Liver (tissue), 8 donors: ENCODE measurements at regions not wholly inside any gene's neighbourhood (a gene's known extent, or its start where the extent isn't known, plus 50 kb on each side); places are given as distances from the start of the nearest gene placed in this dataset.

ENCODE experiments used
- DNase-seq: peaks from one replicate; pipeline ENCODE4 v3.0.0-alpha.2; 2017; ENCODE audit warnings: low spot score
- H3K27ac ChIP-seq, 2 donors: one replicate each; pipeline ENCODE4 v1.7.0; 2013; ENCODE audit warnings: inconsistent platforms in 2 of 2, low read length in 2 of 2, control low read depth in 1 of 2, low read depth in 1 of 2, mild to moderate bottlenecking in 1 of 2
- H3K27me3 ChIP-seq, 4 donors: one replicate each; pipeline versions ENCODE4 v1.6.1 to v1.7.0; 2013; ENCODE audit warnings: low read length in 3 of 4, inconsistent platforms in 1 of 4, mild to moderate bottlenecking in 1 of 4, moderate library complexity in 1 of 4; ENCODE audit not compliant: control insufficient read depth in 4 of 4, insufficient read depth in 4 of 4
- H3K36me3 ChIP-seq, 4 donors: one replicate each; pipeline versions ENCODE4 v1.6.1 to v1.7.0; 2013; ENCODE audit warnings: low read length in 3 of 4, mild to moderate bottlenecking in 3 of 4, low read depth in 1 of 4, moderate library complexity in 1 of 4; ENCODE audit not compliant: control insufficient read depth in 4 of 4, insufficient read depth in 3 of 4
- H3K4me1 ChIP-seq, 4 donors: one replicate each; pipeline versions ENCODE4 v1.6.1 to v1.7.0; 2013; ENCODE audit warnings: low read length in 3 of 4, mild to moderate bottlenecking in 3 of 4, moderate library complexity in 1 of 4; ENCODE audit not compliant: control insufficient read depth in 4 of 4, insufficient read depth in 4 of 4
- H3K4me3 ChIP-seq, 3 donors: one replicate each; pipeline versions ENCODE4 v1.6.1 to v1.7.0; 2013; ENCODE audit warnings: low read length in 3 of 3, control low read depth in 1 of 3, low read depth in 1 of 3, mild to moderate bottlenecking in 1 of 3
- H3K9ac ChIP-seq, 2 donors: one replicate each; pipeline ENCODE4 v1.7.0; 2013; ENCODE audit warnings: low read length in 2 of 2, mild to moderate bottlenecking in 2 of 2, moderate library complexity in 2 of 2, control low read depth in 1 of 2, low read depth in 1 of 2
- H3K9me3 ChIP-seq, 4 donors: one replicate each; pipeline versions ENCODE4 v1.6.1 to v1.7.0; 2013; ENCODE audit warnings: low read length in 3 of 4; ENCODE audit not compliant: control insufficient read depth in 4 of 4
- ATF3 ChIP-seq: IDR thresholded peaks from 2 replicates; pipeline ENCODE4 v1.6.1; 2016; ENCODE audit warnings: antibody characterized with exemption
- EGR1 ChIP-seq, 2 donors: IDR thresholded peaks; 2 replicates each; pipeline ENCODE4 v1.6.1; 2016 to 2018; ENCODE audit warnings: antibody characterized with exemption in 2 of 2, low read depth in 2 of 2
- FOXA2 ChIP-seq: IDR thresholded peaks from 2 replicates; pipeline ENCODE4 v1.6.1; 2016; ENCODE audit warnings: antibody characterized with exemption
- HNF4A ChIP-seq, 2 donors: conservative IDR thresholded peaks; 2 replicates each; pipeline ENCODE4 v1.6.1; 2016; ENCODE audit warnings: antibody characterized with exemption in 2 of 2, mild to moderate bottlenecking in 2 of 2
- HNF4G ChIP-seq: IDR thresholded peaks from 2 replicates; pipeline ENCODE4 v1.6.1; 2016; ENCODE audit warnings: antibody characterized with exemption
- JUND ChIP-seq, 2 donors: IDR thresholded peaks; 2 replicates each; pipeline ENCODE4 v1.6.1; 2016; ENCODE audit warnings: antibody characterized with exemption in 2 of 2
- NR2F2 ChIP-seq: IDR thresholded peaks from 2 replicates; pipeline ENCODE4 v1.6.1; 2016; ENCODE audit warnings: antibody characterized with exemption
- RAD21 ChIP-seq, 2 donors: IDR thresholded peaks; 2 replicates each; pipeline ENCODE4 v1.6.1; 2016; ENCODE audit warnings: antibody characterized with exemption in 2 of 2, mild to moderate bottlenecking in 2 of 2
- REST ChIP-seq: IDR thresholded peaks from 2 replicates; pipeline ENCODE4 v1.6.1; 2016; ENCODE audit warnings: antibody characterized with exemption, mild to moderate bottlenecking
- RXRA ChIP-seq, 2 donors: IDR thresholded peaks; 2 replicates each; pipeline ENCODE4 v1.6.1; 2017 to 2018; ENCODE audit warnings: antibody characterized with exemption in 2 of 2, mild to moderate bottlenecking in 1 of 2
- SP1 ChIP-seq: IDR thresholded peaks from 2 replicates; pipeline ENCODE4 v1.6.1; 2018; ENCODE audit warnings: antibody characterized with exemption, mild to moderate bottlenecking
- YY1 ChIP-seq: IDR thresholded peaks from 2 replicates; pipeline ENCODE4 v1.6.1; 2016; ENCODE audit warnings: antibody characterized with exemption, mild to moderate bottlenecking
- ZBTB33 ChIP-seq: IDR thresholded peaks from 2 replicates; pipeline ENCODE4 v1.6.1; 2016; ENCODE audit warnings: antibody characterized with exemption
- WGBS: extraction: QIAGEN DNeasy Blood & Tissue Kit; methylation state at CpG from one replicate; pipeline ENCODE4 v1.1.7; 2013; 5-methylcytosine and 5-hydroxymethylcytosine counted together
- TF ChIP-seq, protein P1 (sequence below): IDR thresholded peaks from 2 replicates; pipeline ENCODE4 v1.6.1; 2016; ENCODE audit warnings: antibody characterized with exemption
- TF ChIP-seq, protein P2 (sequence below): fragments of 150-350 bp; IDR thresholded peaks from 2 replicates; pipeline ENCODE4 v1.5.1; 2017; ENCODE audit warnings: improper control_type of control experiment, low read depth, low read length; ENCODE audit not compliant: missing input control
- donor health status: healthy.
- donor health status: healthy.
- donor health status: healthy.
- donor health status: healthy.
- donor health status: healthy.

DNA sequence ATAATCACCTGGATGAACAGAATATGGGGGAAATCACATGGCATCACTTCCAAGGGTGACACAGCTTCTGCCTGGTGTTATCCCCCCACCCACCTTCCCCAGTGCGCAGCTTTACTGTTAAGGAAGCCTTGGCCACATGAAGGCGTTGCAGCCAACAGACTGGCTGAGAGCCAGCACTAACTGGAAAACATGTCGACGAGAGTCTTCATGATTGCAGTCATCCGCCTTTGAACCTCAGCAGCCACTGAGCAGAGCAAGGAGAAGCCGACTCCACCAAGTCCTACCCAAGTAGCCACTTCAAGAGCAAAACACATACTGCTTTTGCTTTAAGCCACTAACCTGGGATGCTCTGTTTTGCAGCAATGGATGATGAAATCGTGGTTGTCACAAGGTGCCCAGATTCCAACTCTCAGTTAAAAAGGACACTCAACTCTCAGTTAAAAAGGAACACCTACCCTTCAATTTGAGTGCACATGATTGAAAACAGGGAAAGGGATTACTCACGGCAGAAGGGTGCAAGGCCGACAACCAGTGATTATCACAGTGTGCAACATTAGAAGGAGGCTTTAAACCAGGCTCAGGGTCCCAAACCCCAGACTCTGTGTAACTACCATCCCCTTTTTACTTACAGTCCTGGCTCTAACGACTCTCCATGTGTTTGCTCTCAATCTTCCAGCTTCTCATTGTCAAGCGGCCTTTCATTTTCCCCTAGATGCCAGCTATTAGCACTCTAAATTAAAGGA, 149.1 kb downstream of the KLF12 start:
- H3K4me1 ChIP-seq = peaks cover 0 to 12% (median 5%) of the 10 kb centered on the region in 4 donors
- H3K27ac ChIP-seq = no peak overlapping the region
- H3K9ac ChIP-seq = no peak overlapping the region
- H3K4me3 ChIP-seq = no peak overlapping the region
- no peaks in the 10 kb centered on the region for H3K27me3 ChIP-seq
- no peak for DNase-seq
- H3K9me3 ChIP-seq = no peaks in the 10 kb centered on the region
- 81% methylated on average over 11 of the region's 11 CpGs for WGBS
- no peaks in the 10 kb centered on the region for H3K36me3 ChIP-seq
- no peak for TF ChIP-seq RAD21 (IDR thresholded peaks at IDR 0.05)
- no peak for TF ChIP-seq HNF4A (conservative IDR thresholded peaks at IDR 0.05)
- no peak for TF ChIP-seq ZBTB33
- no peak for TF ChIP-seq NR2F2
- no peak for TF ChIP-seq HNF4G
- TF ChIP-seq, protein P1, sequence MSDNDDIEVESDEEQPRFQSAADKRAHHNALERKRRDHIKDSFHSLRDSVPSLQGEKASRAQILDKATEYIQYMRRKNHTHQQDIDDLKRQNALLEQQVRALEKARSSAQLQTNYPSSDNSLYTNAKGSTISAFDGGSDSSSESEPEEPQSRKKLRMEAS = no peak
- no peak for TF ChIP-seq FOXA2
- TF ChIP-seq ATF3 = peak; percentile 53
- peak in 1 of 2 donors; percentile 40 for TF ChIP-seq RXRA (IDR thresholded peaks at IDR 0.05)
- TF ChIP-seq, protein P2, sequence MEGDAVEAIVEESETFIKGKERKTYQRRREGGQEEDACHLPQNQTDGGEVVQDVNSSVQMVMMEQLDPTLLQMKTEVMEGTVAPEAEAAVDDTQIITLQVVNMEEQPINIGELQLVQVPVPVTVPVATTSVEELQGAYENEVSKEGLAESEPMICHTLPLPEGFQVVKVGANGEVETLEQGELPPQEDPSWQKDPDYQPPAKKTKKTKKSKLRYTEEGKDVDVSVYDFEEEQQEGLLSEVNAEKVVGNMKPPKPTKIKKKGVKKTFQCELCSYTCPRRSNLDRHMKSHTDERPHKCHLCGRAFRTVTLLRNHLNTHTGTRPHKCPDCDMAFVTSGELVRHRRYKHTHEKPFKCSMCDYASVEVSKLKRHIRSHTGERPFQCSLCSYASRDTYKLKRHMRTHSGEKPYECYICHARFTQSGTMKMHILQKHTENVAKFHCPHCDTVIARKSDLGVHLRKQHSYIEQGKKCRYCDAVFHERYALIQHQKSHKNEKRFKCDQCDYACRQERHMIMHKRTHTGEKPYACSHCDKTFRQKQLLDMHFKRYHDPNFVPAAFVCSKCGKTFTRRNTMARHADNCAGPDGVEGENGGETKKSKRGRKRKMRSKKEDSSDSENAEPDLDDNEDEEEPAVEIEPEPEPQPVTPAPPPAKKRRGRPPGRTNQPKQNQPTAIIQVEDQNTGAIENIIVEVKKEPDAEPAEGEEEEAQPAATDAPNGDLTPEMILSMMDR = no peak
- TF ChIP-seq REST = no peak
- no peak for TF ChIP-seq JUND (IDR thresholded peaks at IDR 0.05)

GRCh38 chr13:73984201-73984600, 150.0 kb downstream of the KLF12 start:
- H3K4me3 ChIP-seq = no peak overlapping the region
- DNase-seq = no peak
- H3K27me3 ChIP-seq = no peaks in the 10 kb centered on the region
- H3K9me3 ChIP-seq = no peaks in the 10 kb centered on the region
- H3K4me1 ChIP-seq = peaks cover 0 to 4% (median 3%) of the 10 kb centered on the region in 4 donors
- H3K27ac ChIP-seq = no peak overlapping the region
- TF ChIP-seq YY1 = no peak
- TF ChIP-seq HNF4G = no peak
- TF ChIP-seq NR2F2 = no peak
- TF ChIP-seq, protein P2 = no peak
- TF ChIP-seq EGR1 (IDR thresholded peaks at IDR 0.05; ENCODE audit: low read depth in 2 of 2) = no peak
- TF ChIP-seq SP1 = no peak
- no peaks in the 10 kb centered on the region for H3K36me3 ChIP-seq
- 98% methylated on average over 11 of the region's 11 CpGs for WGBS
- H3K9ac ChIP-seq = no peak overlapping the region
